ENCODE measurements at regions not wholly inside any gene's neighbourhood (a gene's known extent, or its start where the extent isn't known, plus 50 kb on each side); places are given as distances from the start of the nearest gene placed in this dataset.
"Not testable (repeated sequence)": the region's sequence is repeated elsewhere in the genome, so short reads cannot be mapped to it uniquely, and the experiment has no call there.

GRCh38 chr1:157407917-157408525 lies 144.3 kb downstream of the FCRL5 start:
- no peak for DNase-seq

- DNase-seq = no peak
Measured at GRCh38 chr1:157407367-157407766, 144.9 kb downstream of the FCRL5 start.

DNA sequence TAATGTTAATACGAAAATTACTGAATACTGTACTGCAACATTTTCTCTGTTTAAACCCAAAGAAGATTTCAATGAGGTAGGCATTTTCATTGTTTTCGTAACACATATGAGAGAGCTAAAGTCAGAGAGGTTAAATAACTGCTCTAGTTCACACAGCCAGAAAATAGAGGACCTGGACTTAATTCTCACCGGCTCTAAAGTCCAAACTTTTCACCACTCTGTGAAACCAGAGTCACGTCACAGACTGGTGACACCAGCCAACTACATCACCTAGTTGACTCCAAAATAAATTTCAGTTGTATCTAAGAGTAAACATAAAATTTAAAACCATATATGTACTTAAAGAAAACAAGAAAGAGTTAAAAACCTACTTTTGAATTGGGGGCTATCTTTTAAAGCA lies 146.7 kb downstream of the FCRL5 start:
- DNase-seq = no peak

DNA sequence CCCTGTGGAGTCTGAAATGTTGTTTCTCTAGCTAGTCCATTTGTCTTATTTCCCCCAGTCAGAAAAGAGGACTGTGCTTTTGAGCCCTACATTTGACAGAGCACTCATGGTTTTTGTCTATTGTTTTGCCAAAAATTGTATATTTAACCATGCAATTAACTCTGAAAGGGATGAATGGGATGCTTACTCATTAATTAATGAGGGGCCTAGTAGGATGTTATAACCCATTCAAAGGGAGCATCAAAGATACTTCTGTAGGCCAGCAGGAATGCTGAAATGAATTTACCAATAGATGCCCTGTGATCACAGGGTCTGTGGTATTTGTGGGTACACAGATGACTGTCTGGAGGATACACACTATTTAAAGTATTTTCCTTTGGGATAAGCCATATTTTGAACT lies 147.7 kb downstream of the FCRL5 start:
- no peak for DNase-seq

- no peak for DNase-seq
Measured at GRCh38 chr1:157404063-157404501, 148.2 kb downstream of the FCRL5 start.

- DNase-seq = no peak
Measured at GRCh38 chr1:157403608-157404007, 148.7 kb downstream of the FCRL5 start.

DNA sequence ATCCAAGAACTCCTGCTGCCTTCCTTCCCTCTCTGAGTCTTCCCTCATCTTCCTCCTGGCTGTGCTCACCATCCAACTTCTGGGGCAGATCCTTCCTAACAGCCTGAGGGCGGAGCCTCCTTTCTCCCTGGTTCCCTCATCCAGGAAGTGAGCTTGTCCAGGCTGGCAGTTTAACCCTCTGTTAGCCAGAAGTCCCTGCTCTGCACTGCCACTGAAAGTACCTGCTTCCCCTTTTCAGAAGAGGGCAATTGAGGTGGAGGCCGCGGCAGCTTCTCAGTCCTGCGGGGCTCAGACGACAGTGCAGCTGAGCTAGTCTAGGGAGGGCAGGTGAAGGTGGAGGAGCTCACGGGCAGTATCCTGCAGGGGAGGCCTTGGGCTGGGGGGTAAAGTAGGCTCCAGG lies 149.1 kb downstream of the FCRL5 start:
- DNase-seq = peak; percentile 44

DNA sequence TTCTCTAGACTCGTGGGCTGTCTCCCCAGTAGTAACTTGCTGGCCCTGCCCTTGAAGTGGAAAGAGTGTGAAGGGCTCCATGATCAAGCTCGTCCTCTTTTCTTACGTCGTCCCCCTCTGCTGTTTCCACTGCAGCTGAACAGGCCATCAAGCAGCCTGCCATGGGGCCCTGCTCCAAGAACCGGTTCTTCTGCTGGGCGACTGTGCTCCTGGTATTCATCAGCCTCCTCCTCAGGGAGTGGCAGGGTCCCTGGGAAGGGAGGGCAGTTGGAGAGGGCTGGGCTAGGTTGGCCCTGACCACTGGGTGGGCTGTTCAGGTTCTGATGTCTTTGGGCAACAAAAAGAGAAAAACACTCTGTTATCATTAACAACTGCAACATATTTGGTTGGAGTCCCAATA lies 151.5 kb downstream of the FCRL5 start:
- no peak for DNase-seq

DNA sequence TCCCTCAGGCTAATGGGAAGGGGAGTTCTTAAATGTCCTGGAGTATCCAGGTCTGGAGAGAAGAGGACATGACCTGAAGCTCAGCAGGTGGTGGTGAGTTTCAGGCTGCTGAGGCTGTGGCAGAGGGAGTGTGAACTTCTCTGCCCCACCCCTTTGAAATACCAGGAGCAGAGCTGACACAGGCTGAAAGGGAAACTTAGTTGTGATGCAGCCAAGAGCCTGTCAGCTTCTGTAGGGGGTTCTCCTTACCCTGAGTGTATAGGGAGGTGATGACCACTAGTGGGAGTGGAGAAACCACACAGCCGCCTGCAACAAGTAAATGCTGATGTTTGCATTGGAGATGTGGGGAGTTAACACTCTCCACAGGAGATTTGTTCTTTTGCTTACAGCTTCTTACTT lies 152.3 kb downstream of the FCRL5 start:
- DNase-seq = no peak

GRCh38 chr1:157399343-157399983 lies 152.9 kb downstream of the FCRL5 start:
- no peak for DNase-seq

GRCh38 chr1:157390651-157391050 lies 161.7 kb downstream of the FCRL5 start:
- DNase-seq = no peak

DNA sequence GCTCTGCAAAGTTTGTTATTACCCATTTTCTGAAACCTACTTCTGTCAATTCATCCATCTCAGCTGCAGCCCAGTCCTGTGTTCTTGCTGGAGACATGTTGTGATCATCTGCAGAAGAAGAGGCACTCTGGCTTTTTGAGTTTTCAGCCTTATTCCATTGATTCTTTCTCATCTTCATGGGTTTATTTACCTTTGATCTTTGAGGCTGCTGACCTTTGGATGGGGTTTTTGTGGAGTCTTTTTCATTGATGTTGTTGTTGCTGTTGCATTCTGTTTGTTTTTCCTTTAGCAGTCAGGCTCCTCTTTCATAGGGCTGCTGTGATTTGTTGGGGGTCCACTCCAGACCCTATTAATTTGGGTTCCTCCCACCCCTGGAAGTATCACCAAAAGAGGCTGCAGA lies 164.3 kb downstream of the FCRL5 start:
- DNase-seq = no peak

DNA sequence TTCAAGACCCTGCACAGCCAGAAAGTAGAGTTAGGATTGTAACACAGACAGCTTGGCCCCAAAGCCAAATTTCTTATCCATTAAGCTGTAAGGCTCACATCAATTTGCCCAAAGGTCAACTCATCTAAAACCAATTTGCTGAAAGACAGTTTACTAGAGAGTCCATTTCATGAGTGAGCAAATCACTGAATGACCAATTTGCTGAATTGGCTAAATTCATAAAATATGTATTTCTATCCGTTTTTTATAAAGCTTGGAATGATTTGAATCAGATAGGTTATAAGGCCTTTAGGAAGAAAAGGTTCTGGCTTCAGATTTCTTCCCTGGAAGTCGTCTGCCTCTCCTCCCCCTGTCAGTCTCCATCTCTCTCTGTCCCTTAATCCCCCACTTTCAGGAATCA lies 168.1 kb downstream of the FCRL5 start:
- DNase-seq = peak; percentile 39

GRCh38 chr1:157382351-157382750 lies 170.0 kb downstream of the FCRL5 start:
- no peak for DNase-seq

- no peak for DNase-seq
Measured at GRCh38 chr1:157380523-157380922, 171.8 kb downstream of the FCRL5 start.

- peak; percentile 86 for DNase-seq
Measured at GRCh38 chr1:157377280-157377713, 175.0 kb downstream of the FCRL5 start.

GRCh38 chr1:157376681-157377080 lies 175.6 kb downstream of the FCRL5 start:
- no peak for DNase-seq

GRCh38 chr1:157372311-157372710 lies 180.0 kb downstream of the FCRL5 start:
- not testable (repeated sequence) for DNase-seq

DNA sequence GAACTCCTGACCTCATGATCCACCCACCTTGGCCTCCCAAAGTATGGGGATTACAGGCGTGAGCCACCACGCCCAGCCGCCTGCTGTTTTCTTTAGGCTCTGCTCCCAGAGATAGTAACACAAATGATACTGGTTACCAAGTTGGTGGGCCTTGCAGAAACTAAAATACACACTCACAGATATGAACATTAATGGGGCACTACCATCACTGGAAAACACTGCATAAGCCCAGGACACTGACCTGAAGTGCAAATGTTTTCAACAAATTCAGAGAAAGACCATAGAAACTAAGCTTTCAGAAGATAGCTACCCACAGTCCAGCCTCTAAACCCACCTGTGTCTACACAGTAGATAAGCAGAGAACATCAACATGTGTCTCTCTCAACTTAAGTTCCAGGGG lies 180.5 kb downstream of the FCRL5 start:
- no peak for DNase-seq

GRCh38 chr1:157371221-157371620 lies 181.1 kb downstream of the FCRL5 start:
- no peak for DNase-seq

DNA sequence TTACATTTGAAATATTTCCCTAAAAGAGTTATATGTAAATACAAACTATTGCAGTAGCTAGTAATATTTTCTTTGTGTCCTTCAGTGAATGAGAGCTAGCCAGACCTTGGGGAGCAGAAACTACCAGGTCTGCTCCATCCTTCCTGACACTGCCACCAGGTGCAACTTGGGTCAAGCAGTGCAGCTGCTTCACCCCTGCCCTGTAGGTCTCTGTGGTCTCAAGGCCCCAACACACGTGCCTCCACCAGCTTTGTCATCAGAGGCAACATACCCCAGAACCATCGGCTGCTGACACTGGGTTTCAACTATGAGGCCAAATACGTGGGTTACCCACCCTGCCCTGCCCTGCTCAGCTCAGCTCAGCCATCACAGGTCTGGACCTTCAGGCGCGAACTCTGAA lies 181.6 kb downstream of the FCRL5 start:
- DNase-seq = no peak

DNA sequence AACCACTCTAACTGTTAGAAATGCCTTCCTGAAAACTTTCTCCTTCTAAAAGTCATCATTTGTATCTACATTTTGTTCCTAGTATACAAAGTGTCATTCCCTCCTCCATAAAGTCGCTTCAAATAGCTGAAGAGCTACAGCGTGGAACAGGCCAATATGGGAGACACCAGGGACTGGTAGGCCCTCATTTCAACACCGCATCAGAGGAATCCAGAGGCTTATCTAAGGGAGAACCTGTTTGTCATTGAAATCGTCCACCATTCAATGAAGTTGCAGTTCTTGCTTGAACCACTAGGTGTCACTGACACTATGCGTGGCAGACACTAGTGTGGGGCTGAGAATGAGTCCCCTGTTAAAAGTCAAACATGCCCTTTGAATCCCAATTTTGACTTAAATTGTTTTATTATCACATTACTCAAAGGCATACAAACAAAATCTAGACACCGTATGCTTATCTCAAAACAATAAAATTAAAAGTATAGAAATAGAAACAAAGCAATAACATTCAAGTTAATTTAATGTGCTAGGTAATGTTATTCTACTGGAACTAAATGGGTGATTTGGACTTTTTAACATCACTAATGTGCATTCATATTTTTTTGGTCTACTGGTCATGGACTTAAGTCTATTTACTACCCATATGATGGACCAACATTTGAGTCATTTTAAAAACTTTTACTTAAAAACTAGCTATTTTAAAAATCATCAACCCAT lies 182.3 kb downstream of the FCRL5 start:
- peak; percentile 88 for DNase-seq

DNA sequence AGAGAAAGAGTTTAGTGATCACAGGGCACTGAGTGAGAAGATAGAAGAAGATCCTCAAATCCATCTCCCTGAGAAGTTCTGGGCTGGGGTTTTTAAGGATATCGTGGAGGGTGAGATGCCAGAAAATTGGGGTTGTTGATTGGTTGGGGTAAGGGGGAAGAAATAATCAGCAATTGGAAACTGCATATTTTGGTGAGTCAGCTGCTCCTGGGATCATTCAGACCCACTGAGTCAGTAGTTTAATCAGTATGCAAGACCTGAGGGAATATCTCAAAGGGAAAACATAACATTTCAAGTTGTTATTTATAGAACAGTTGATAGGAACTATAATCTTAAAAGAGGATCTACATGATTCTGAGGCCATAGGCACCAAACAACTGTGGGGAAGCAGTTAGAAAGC lies 183.4 kb downstream of the FCRL5 start:
- not testable (repeated sequence) for DNase-seq

DNA sequence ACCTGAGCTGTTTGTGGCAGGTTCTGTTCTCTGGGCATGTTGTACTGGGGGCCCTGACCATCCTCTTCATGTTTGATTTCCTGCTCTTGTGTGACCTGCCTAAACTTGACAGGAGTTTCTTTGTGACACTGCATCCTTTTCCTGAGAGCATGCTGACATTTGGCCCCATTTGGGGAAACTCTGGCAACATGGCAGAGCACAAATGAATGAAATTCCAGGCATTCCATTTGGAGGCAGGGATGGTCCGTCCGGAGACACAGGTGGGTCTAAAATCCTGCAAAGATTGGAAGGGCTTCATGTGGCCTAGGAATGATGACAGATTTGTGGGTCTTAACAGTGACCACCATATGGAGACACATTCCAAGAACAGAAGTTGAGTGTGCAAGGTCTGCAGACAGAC lies 184.0 kb downstream of the FCRL5 start:
- DNase-seq = no peak

Measured in NCI-H82 (cell line).